GM12873 (cell line): ENCODE measurements at regions not wholly inside any gene's neighbourhood (a gene's known extent, or its start where the extent isn't known, plus 50 kb on each side); places are given as distances from the start of the nearest gene placed in this dataset.

Experiments
- CTCF ChIP-seq: IDR thresholded peaks from 2 replicates; pipeline ENCODE4 v1.5.1; 2012; ENCODE audit warnings: low read depth, mild to moderate bottlenecking, moderate library complexity, low read length, control low read depth; ENCODE audit not compliant: insufficient read depth; ENCODE audit errors: missing control alignments

- TF ChIP-seq CTCF: no peak
These were observed 97.2 kb upstream of the TEX51 start for GRCh38 chr2:126801473-126801872.

- TF ChIP-seq CTCF: no peak
These were observed 96.4 kb upstream of the TEX51 start for GRCh38 chr2:126802316-126802715.

GRCh38 chr2:126802774-126803433 is 95.8 kb upstream of the TEX51 start:
- TF ChIP-seq CTCF: no peak

- no peak for TF ChIP-seq CTCF
These were observed 95.3 kb upstream of the TEX51 start for GRCh38 chr2:126803434-126803775.

- TF ChIP-seq CTCF: no peak
These were observed 94.3 kb upstream of the TEX51 start for GRCh38 chr2:126804347-126804746.

GRCh38 chr2:126808929-126809328 is 89.8 kb upstream of the TEX51 start:
- no peak for TF ChIP-seq CTCF

- no peak for TF ChIP-seq CTCF
These were observed 89.3 kb upstream of the TEX51 start for GRCh38 chr2:126809340-126809739.

- TF ChIP-seq CTCF: no peak
These were observed 88.7 kb upstream of the TEX51 start for GRCh38 chr2:126810001-126810400.
